Midbrain (tissue), 1 donor: ENCODE measurements at regions not wholly inside any gene's neighbourhood (a gene's known extent, or its start where the extent isn't known, plus 50 kb on each side); places are given as distances from the start of the nearest gene placed in this dataset.

ENCODE experiments used
- DNase-seq: peaks from one replicate; lab custom pipeline; 2025; lab: John Stamatoyannopoulos, UW

GRCh38 chr10:117638200-117638599 is 95.7 kb downstream of the EMX2 start:
- no peak for DNase-seq

- no peak for DNase-seq
Measured at GRCh38 chr10:117638664-117639200, 96.2 kb downstream of the EMX2 start.

DNA sequence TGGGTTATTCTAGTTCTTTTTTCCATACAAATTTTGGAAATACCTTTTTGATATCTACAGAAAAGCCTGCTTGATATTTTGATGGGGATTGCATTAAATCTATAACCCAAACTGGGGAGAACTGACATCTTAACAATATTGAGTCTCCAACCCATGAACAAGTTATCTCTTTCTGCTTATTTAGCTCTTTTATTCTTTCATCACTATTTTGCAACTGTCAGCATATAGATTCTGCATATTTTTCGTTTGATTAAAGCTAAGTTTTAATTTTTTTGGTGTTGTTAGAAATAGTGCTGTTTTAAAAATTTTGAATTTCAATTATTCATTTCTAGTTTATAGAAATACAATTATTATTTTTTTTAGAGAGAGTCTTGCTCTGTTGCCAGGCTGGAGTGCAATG is 97.9 kb downstream of the EMX2 start:
- no peak for DNase-seq

DNA sequence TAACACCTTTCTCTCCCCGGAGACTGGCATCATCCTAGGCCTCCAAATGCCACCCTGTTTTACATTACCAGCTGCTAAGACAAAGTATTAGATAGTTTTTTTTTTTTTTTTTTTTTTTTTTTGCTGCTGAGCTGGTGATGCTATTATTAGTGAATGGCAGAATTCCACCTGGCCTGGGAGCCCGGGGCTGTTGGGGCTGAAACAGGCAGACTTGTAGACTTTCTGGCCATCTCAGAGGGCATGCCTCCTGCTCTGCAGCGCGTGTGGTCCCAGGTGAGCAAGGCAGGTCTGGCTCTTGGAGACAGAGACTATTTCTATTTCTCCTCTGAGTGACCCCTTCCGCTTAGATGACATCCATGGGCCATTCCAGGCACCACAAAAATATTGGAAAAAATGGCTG is 104.2 kb downstream of the EMX2 start:
- no peak for DNase-seq

GRCh38 chr10:117647306-117647705 is 104.8 kb downstream of the EMX2 start:
- no peak for DNase-seq

- DNase-seq: no peak
Measured at GRCh38 chr10:117651121-117651520, 108.6 kb downstream of the EMX2 start.

- DNase-seq: no peak
Measured at GRCh38 chr10:117652228-117653169, 110.0 kb downstream of the EMX2 start.

GRCh38 chr10:117653170-117653515 is 110.6 kb downstream of the EMX2 start:
- no peak for DNase-seq

DNA sequence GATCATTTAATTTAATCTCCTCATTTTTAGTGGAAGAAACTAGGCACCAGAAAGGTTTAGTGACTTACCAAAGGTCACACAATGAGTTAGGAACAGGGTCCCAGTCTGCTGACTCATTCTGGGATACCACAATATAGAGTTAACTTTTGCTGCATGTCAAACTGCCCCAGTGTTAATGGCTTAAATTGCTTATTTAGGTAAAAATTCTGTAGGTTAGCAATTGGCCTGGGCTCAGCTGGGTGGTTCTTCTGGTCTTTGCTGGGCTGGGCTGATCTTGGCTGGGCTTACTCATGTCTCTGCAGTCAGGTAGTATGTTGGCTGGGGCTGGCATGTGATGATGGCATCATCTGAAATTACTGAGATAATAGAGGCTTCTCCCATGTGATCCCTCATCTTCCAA is 111.6 kb downstream of the EMX2 start:
- no peak for DNase-seq

DNA sequence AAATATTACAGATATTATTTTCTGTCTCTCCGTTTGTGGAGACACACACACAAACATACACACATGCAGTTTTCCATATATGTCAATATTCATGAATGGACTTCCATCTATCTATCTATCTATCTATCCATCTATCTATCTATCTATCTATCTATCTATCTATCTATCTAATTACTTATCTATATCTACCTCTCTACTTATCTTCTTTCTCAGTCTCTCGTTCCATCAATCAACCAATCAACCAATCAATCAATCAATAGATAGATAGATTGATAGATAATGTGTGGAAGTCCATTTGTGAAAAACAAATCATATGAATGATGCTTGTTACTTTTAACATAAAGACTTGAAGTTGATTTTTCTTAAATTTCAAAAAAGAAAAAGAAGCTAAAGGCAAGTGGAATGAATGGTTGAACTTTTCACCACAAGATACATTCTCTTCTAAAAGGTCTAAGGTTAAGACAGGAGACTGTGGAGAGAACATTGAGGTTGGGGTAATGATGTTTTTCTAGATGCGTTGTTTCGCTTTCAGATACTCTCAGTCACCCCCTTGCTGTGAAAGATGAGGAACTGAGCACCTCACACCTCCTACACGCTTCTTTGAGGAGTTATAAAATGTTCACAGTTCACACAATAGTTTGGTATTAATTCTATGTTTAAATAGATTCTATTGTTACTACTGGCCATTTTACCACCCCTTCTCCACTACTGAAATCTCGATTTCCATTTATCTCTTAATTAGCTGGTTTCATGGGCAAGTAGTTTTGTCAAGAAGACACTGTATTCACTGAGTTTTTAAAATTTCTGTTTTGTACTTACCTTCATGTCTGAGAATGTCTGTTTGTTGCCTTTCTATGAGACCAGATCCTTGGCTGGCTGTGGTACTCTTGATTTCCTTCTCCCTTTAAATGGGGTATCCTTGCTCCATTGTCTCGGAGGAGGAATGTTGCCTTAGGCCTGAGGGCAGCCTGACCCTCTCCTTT is 114.1 kb downstream of the EMX2 start:
- DNase-seq: no peak

GRCh38 chr10:117661316-117661715 is 118.8 kb downstream of the EMX2 start:
- DNase-seq: no peak

- DNase-seq: no peak
Measured at GRCh38 chr10:117662126-117662525, 119.6 kb downstream of the EMX2 start.

- DNase-seq: no peak
Measured at GRCh38 chr10:117662751-117663540, 120.4 kb downstream of the EMX2 start.

DNA sequence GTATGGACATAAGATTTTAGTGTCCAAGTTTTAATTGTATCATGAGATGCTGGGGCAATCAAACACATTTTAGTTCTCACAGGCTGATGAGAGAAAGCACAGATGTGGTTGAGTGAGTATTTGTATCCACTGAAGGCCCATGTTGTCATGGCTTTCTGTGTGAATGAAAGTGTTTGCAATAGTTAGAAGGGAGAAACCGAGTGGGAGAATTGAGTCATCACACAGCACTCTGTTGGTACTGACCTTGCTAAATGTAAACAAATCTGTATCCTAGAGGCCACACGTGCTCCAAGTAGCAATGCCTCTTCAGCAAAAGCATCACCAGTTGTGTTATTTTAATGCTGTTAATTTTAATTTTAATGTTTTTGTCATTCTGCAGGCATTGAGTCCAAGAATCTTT is 121.2 kb downstream of the EMX2 start:
- no peak for DNase-seq

DNA sequence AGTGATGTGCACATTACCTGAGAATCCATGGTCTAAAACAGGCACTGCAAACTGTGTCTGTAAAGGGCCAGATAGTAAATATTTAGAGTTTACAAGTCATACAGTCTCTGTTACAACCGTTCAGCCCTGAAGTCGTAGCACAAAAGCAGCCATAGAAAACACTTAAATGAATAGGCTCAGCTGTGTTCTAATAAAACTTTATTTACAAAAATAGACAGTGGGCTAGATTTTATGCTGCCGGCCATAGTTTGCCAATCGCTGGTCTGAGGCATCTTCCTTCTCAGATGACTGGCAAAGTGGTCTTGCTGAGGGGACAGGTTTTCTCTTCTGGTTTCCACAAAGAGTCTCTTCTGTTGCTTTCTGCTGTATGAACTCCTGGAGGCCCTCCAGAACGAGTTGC is 121.7 kb downstream of the EMX2 start:
- no peak for DNase-seq

GRCh38 chr10:117666166-117666565 is 123.6 kb downstream of the EMX2 start:
- DNase-seq: no peak

DNA sequence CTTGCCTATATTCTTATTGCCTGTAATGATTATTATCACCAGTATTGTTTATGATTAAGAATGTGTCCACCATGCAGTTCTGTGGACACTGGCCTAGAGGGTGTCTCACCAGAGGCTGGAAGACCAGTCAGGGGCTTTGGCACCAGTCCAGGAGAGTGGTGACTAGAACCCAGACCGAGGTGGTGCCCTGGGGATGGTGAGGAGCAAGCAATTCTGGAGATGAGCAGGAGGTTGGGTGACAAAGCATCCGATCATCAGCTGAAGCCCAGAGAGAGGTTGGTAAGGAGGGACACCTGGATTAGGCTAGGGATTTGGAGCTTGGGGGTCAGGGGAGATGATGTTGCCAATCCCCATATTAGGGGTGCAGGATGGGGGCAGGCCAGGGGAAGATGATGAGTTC is 124.4 kb downstream of the EMX2 start:
- DNase-seq: no peak

GRCh38 chr10:117667831-117668230 is 125.3 kb downstream of the EMX2 start:
- no peak for DNase-seq

GRCh38 chr10:117668327-117669008 is 125.9 kb downstream of the EMX2 start:
- DNase-seq: no peak

DNA sequence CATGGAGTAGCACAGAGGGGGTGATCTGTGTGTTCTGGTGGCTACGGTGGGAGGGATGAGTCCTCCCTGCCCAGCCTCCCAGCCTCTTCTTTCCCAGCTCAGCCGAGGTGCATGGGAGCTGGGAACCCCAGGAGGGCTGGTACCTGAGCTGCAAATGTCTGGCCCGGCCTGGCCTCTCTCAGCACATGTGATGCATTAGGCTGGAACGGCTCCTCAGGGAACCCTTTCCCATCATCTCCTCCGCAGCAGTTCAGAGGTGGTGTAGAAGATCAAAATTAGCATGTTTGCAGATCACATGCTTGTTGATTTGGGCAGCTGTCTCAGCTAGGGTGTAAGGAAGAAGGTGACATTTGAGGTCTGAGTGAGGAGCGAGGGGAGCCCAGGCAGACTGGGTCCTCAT is 126.6 kb downstream of the EMX2 start:
- no peak for DNase-seq
